H1 (cell line): ENCODE measurements at regions not wholly inside any gene's neighbourhood (a gene's known extent, or its start where the extent isn't known, plus 50 kb on each side); places are given as distances from the start of the nearest gene placed in this dataset.

Experiments
- CTCF ChIA-PET: fragments of 300-600 bp; sonication (Branson Sonifier 250); formaldehyde crosslinking; loops from one replicate; lab custom pipeline; 2021; ENCODE audit not compliant: partially characterized antibody; lab: Charles Lee
- POLR2A ChIA-PET: fragments of 300-600 bp; sonication (Branson Sonifier 250); formaldehyde crosslinking; loops from one replicate; lab custom pipeline; 2021; ENCODE audit warnings: inconsistent platforms; ENCODE audit not compliant: partially characterized antibody; lab: Charles Lee
- DNase-seq, 2 experiments: peaks; one replicate each; pipeline versions ENCODE4 v3.0.0 to v3.0.0-alpha.2; 2010 to 2022; ENCODE audit warnings: low spot score in 2 of 2, low read depth in 1 of 2, mixed read lengths in 1 of 2
- FAIRE-seq: peaks from 2 replicates; lab custom pipeline; 2011; peaks lifted over from hg19 to GRCh38; lab: Jason Lieb, UNC
- H2AFZ ChIP-seq: 2 replicates; pipeline ENCODE4 v1.8.1; 2012; ENCODE audit warnings: low read length, inconsistent platforms
- H2AK5ac ChIP-seq: 2 replicates; pipeline ENCODE4 v1.6.1; 2013; ENCODE audit warnings: low read depth, low read length
- H2BK120ac ChIP-seq: replicated peaks from 2 replicates; pipeline ENCODE3; 2013; ENCODE audit warnings: low read depth, low read length, inconsistent platforms
- H2BK12ac ChIP-seq: 2 replicates; pipeline ENCODE4 v1.6.1; 2013; ENCODE audit warnings: low read depth, low read length
- H2BK15ac ChIP-seq: 2 replicates; pipeline ENCODE4 v1.6.1; 2013; ENCODE audit warnings: low read length
- H2BK20ac ChIP-seq: 2 replicates; pipeline ENCODE4 v1.6.1; 2013; ENCODE audit warnings: low read length
- H2BK5ac ChIP-seq: 2 replicates; pipeline ENCODE4 v1.6.1; 2013; ENCODE audit warnings: low read depth, low read length
- H3K14ac ChIP-seq: 2 replicates; pipeline ENCODE4 v1.6.1; 2013; ENCODE audit warnings: inconsistent platforms; ENCODE audit not compliant: insufficient read length
- H3K18ac ChIP-seq: 2 replicates; pipeline ENCODE4 v1.6.1; 2013; ENCODE audit warnings: low read length; ENCODE audit errors: extremely low read depth
- H3K23ac ChIP-seq: 2 replicates; pipeline ENCODE4 v1.6.1; 2013; ENCODE audit warnings: inconsistent platforms; ENCODE audit not compliant: insufficient read length
- H3K23me2 ChIP-seq: 2 replicates; pipeline ENCODE4 v1.6.1; 2013; ENCODE audit warnings: low read depth, low read length
- H3K27ac ChIP-seq: 2 replicates; pipeline ENCODE4 v1.6.1; 2011; ENCODE audit warnings: low read depth, low read length, inconsistent platforms
- H3K27me3 ChIP-seq, 4 experiments: replicated peaks in 1 of 4; 1 replicate in 1 of 4; 2 replicates in 3 of 4; pipeline versions ENCODE4 v1.6.1 to v1.8.1; 2011 to 2013; ENCODE audit warnings: low read length in 3 of 4, mild to moderate bottlenecking in 3 of 4, inconsistent platforms in 2 of 4, mixed read lengths in 2 of 4, moderate library complexity in 1 of 4; ENCODE audit not compliant: control insufficient read depth in 3 of 4, insufficient read depth in 3 of 4; ENCODE audit errors: extremely low read depth in 1 of 4
- H3K36me3 ChIP-seq, 4 experiments: 2 replicates each; pipeline versions ENCODE4 v1.6.1 to v1.8.1; 2011 to 2013; ENCODE audit warnings: mild to moderate bottlenecking in 4 of 4, low read length in 3 of 4, moderate library complexity in 2 of 4, control low read depth in 1 of 4, inconsistent platforms in 1 of 4; ENCODE audit not compliant: insufficient read depth in 4 of 4, control insufficient read depth in 2 of 4
- H3K4ac ChIP-seq: replicated peaks from 2 replicates; pipeline ENCODE3; 2013; ENCODE audit warnings: low read length, low read depth, mixed read lengths, inconsistent platforms; ENCODE audit not compliant: insufficient read length
- H3K4me1 ChIP-seq, 4 experiments: replicated peaks in 1 of 4; 1 replicate in 1 of 4; 2 replicates in 3 of 4; pipeline versions ENCODE4 v1.6.1 to v1.8.1; 2011 to 2013; ENCODE audit warnings: low read length in 3 of 4, inconsistent platforms in 2 of 4, mixed read lengths in 1 of 4; ENCODE audit not compliant: insufficient read depth in 4 of 4, control insufficient read depth in 3 of 4
- H3K4me2 ChIP-seq, 2 experiments: 2 replicates each; pipeline versions ENCODE4 v1.6.1 to v1.8.1; 2011 to 2013; ENCODE audit warnings: low read depth in 2 of 2, low read length in 2 of 2, control low read depth in 1 of 2, inconsistent platforms in 1 of 2, mild to moderate bottlenecking in 1 of 2; ENCODE audit not compliant: insufficient read depth in 1 of 2
- H3K4me3 ChIP-seq, 4 experiments: fragments of 200-600, 300-600 bp in 1 of 4; sonication (generic), shearing (Covaris generic), sonication (Bioruptor Twin) in 1 of 4; 2 replicates each; pipeline versions ENCODE4 v1.5.1 to v1.8.1; 2011 to 2016; ENCODE audit warnings: low read length in 4 of 4, low read depth in 3 of 4, control low read depth in 2 of 4, inconsistent platforms in 2 of 4, mild to moderate bottlenecking in 2 of 4, mixed read lengths in 1 of 4, moderate library complexity in 1 of 4; ENCODE audit not compliant: insufficient read depth in 2 of 4; ENCODE audit errors: extremely low read depth in 1 of 4
- H3K56ac ChIP-seq: replicated peaks from 2 replicates; pipeline ENCODE3; 2013; ENCODE audit warnings: low read depth, mild to moderate bottlenecking, mixed read lengths, low read length, inconsistent platforms; ENCODE audit not compliant: insufficient read length
- H3K79me1 ChIP-seq: 2 replicates; pipeline ENCODE4 v1.6.1; 2013; ENCODE audit warnings: low read depth, low read length, control low read depth
- H3K79me2 ChIP-seq, 2 experiments: 2 replicates each; pipeline versions ENCODE4 v1.6.1 to v1.8.1; 2012 to 2013; ENCODE audit warnings: low read length in 2 of 2, mild to moderate bottlenecking in 2 of 2, inconsistent platforms in 1 of 2; ENCODE audit not compliant: insufficient read depth in 2 of 2, control insufficient read depth in 1 of 2
- H3K9ac ChIP-seq, 4 experiments: replicated peaks in 1 of 4; 1 replicate in 1 of 4; 2 replicates in 3 of 4; pipeline versions ENCODE4 v1.6.1 to v1.8.1; 2011 to 2013; ENCODE audit warnings: low read depth in 3 of 4, low read length in 3 of 4, control low read depth in 2 of 4, mild to moderate bottlenecking in 2 of 4, moderate library complexity in 2 of 4, inconsistent platforms in 1 of 4; ENCODE audit errors: extremely low read depth in 1 of 4
- H3K9me3 ChIP-seq, 2 experiments: 2 replicates each; pipeline versions ENCODE4 v1.6.1 to v1.8.1; 2012 to 2013; ENCODE audit warnings: mild to moderate bottlenecking in 2 of 2, moderate library complexity in 2 of 2, control low read depth in 1 of 2, inconsistent platforms in 1 of 2, low read depth in 1 of 2, low read length in 1 of 2, mixed read lengths in 1 of 2; ENCODE audit not compliant: insufficient read depth in 2 of 2
- H4K20me1 ChIP-seq, 2 experiments: replicated peaks in 1 of 2; 2 replicates each; pipeline versions ENCODE3 to v1.8.1; 2011 to 2013; ENCODE audit warnings: inconsistent platforms in 2 of 2, low read length in 2 of 2, mild to moderate bottlenecking in 1 of 2; ENCODE audit not compliant: insufficient read depth in 2 of 2, control insufficient read depth in 1 of 2
- H4K5ac ChIP-seq: 2 replicates; pipeline ENCODE4 v1.6.1; 2013; ENCODE audit warnings: low read length, low read depth, mixed read lengths, inconsistent platforms; ENCODE audit not compliant: insufficient read length
- H4K8ac ChIP-seq: 2 replicates; pipeline ENCODE4 v1.8.0; 2013; ENCODE audit warnings: mild to moderate bottlenecking, moderate library complexity, low read length, inconsistent platforms; ENCODE audit not compliant: insufficient read depth; ENCODE audit errors: extremely low read depth
- H4K91ac ChIP-seq: replicated peaks from 2 replicates; pipeline ENCODE3; 2013; ENCODE audit warnings: low read length, mixed read lengths, inconsistent platforms; ENCODE audit not compliant: insufficient read length
- USF2 ChIP-seq: IDR thresholded peaks from 2 replicates; pipeline ENCODE4 v1.6.1; 2011; ENCODE audit warnings: low read length, improper control_type of control experiment
- WGBS, 2 experiments: shearing (Covaris generic) in 1 of 2; methylation state at CpG; one replicate each; pipeline versions ENCODE4 v1.1.6 to v1.1.7; 2013 to 2015; ENCODE audit warnings: low lambda C conversion rate in 2 of 2, mixed read lengths in 2 of 2, inconsistent platforms in 1 of 2, low coverage in 1 of 2, missing lambda C conversion rate in 1 of 2; ENCODE audit not compliant: insufficient replicate concordance in 2 of 2, insufficient coverage in 1 of 2, insufficient read length in 1 of 2; ENCODE audit errors: extremely low coverage in 1 of 2, missing lambda C conversion rate in 1 of 2; 5-methylcytosine and 5-hydroxymethylcytosine counted together

DNA sequence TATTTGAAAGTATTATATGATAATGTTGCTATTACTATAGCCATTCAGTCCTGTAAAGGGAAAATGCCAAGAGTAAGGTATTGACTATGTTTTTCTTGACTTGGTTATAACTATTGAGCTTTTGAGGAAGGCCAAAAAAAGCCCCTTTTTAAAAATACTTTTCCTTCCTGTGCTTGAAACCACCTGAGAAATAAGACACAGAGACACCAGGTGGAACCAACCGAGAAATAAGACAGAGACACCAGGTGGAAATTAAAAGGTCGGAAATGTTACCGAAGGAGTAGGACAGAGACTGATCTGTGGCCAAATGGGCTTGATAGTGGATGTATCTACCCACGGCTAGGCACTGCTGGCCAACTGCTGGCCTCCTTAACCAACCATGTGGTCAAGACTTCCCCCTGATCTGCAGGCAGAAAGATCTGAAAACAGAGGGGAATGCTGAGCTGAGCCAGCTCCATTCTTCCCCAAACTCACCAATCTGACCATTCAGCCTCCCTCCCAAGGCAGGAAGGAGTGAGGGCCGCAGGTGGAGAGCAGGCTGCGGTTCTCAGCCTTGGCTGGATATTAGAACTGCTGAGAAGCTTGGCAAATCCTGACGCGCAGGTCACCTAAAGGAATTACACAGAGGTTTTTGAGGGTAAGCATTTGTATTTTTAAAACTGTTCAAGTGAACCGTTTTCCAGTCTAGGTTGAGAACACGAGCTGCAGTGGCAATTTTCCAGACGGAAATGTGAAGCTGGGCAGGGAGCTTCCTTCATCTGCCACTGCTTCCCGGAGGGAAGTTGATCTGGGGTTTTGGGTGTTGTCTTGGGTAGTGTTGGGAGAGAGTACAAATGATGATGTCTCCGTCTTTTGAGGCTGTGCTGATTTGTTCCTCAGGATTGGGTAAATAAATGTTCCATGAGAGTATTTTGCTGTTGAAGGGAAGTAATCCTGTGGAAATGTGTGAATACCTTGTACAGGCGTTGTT, 121.7 kb upstream of the EXOC2 start:
- Histone ChIP-seq H3K4me3 (no peak overlapping the region), H3K4me1 (no peaks in the 10 kb centered on the region), H3K79me1 (no peaks in the 10 kb centered on the region), H4K5ac (no peak overlapping the region), H3K4ac (no peak overlapping the region), H2BK12ac (no peak overlapping the region), H2BK5ac (no peak overlapping the region), H4K20me1 (no peaks in the 10 kb centered on the region), H3K56ac (no peak overlapping the region), H2BK15ac (no peak overlapping the region), H2BK120ac (no peak overlapping the region), H3K27ac (no peak overlapping the region), H3K18ac (no peak overlapping the region), H3K23me2 (no peaks in the 10 kb centered on the region), H2BK20ac (no peak overlapping the region), H3K9ac (no peak overlapping the region), H3K14ac (no peak overlapping the region), H3K36me3 (no peaks in the 10 kb centered on the region), H3K9me3 (no peaks in the 10 kb centered on the region), H3K4me2 (no peak overlapping the region), H3K27me3 (no peaks in the 10 kb centered on the region), H3K79me2 (no peaks in the 10 kb centered on the region), H4K91ac (no peak overlapping the region), H2AK5ac (no peak overlapping the region), H3K23ac (no peak overlapping the region), H2AFZ (peak overlapping the region; percentile 84; the same call in 1 of the 2 replicates), H4K8ac (no peak overlapping the region)
- ChIA-PET CTCF (interaction anchor here (0.5 to 3.1 kb wide), 16 partner anchors 10 to 983 kb away, joined by 3 to 9 read pairs (median 4); no protein-coding TSS in a partner anchor), POLR2A (no interaction called here)
- no peak for FAIRE-seq
- DNase-seq, result no peak
- 91% methylated on average over 14 of the region's 14 CpGs; no CpG with 5 or more reads in 1 of the 2 experiments for WGBS, 2 experiments
- no peak for TF ChIP-seq USF2
